ENCODE measurements at regions not wholly inside any gene's neighbourhood (a gene's known extent, or its start where the extent isn't known, plus 50 kb on each side); places are given as distances from the start of the nearest gene placed in this dataset.

DNA sequence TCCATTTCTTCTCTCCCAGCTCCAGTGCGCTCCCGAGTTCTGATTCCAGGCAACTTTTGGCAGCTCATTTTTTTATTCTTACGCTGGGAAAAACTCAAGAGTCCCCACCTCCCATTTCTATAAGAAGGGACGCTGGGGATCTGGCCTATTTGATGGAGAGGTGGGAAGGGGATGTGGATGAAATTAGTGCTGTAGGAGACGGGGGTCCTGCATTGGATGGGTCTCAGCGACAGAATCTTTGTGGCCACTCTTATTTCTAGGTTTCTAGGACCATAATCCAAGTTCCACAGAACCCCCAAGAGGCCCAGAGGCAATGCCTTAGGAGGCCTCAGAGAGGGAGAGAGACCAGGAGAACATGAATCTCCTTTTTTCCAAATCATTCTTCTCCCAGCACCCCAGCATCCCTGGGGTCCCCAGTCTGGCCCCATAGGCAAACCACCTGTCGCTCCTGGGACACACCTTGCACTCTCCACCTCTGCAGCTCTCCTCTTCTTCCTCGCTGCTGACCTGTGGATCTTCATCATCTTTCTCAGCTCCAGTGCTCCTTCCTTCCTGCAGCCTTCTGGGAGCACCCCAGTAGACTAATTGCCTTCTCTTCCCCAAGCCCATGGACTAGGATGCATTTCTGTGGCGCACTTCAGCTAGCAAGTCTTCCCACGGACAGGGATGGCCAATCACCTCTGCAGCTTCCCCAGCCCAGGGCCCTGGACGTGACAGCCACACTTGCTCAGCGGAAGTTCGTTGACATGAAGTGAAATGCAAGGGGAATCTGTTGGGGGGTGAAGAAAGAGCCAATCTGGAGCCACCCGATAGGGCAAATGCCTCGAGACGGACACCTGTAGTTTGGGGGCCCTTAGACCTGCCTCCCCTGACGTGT lies 100.1 kb upstream of the ALDH1A3 start:
- Mint-ChIP-seq H3K27ac (ENCODE audit: low read depth) (no peak overlapping the region), H3K36me3 (ENCODE audit: insufficient read depth) (no peaks in the 10 kb centered on the region), H3K9me3 (no peaks in the 10 kb centered on the region), H3K4me3 (no peak overlapping the region), H3K27me3 (peaks cover 19% of the 10 kb centered on the region), H3K4me1 (no peaks in the 10 kb centered on the region)
- ATAC-seq (replicated peaks; ENCODE audit: extremely low read depth, poor library complexity, severe bottlenecking), result no peak
- no peak for DNase-seq (ENCODE audit: low spot score in 2 of 2)

DNA sequence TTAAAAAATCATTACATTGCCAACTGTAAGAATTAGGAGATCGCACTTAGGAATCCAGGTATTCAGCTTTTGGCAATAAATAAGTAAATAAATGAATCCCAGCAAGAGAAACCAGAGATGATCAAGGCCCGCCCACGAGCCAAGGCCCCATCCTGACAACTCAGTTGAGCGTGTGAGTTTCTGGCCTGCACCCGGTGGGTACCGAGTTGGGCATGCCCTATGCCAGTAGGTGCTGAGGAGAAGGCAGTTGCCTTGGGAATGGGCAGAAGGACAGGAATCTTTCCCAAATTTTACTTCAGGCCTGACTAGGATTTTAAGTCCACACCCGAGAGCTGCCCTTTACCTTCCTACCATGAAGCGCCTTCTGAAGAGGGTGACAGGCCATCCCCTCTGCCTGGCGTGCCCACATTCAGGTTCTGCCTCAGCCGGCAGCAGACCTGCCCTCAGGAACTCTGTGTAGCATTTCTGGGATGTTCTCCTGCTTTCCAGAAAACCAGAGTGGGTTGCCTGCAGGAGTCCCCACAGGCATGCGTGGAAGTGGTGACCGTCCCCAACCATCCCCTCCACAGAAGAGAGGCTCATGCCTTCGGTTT lies 99.3 kb upstream of the ALDH1A3 start:
- Mint-ChIP-seq H3K27me3 (peaks cover 19% of the 10 kb centered on the region), H3K4me1 (no peaks in the 10 kb centered on the region), H3K4me3 (no peak overlapping the region), H3K9me3 (no peaks in the 10 kb centered on the region), H3K36me3 (ENCODE audit: insufficient read depth) (no peaks in the 10 kb centered on the region), H3K27ac (ENCODE audit: low read depth) (no peak overlapping the region)
- DNase-seq (ENCODE audit: low spot score in 2 of 2) (peak; percentile 4), ATAC-seq (replicated peaks; ENCODE audit: extremely low read depth, poor library complexity, severe bottlenecking) (no peak)

DNA sequence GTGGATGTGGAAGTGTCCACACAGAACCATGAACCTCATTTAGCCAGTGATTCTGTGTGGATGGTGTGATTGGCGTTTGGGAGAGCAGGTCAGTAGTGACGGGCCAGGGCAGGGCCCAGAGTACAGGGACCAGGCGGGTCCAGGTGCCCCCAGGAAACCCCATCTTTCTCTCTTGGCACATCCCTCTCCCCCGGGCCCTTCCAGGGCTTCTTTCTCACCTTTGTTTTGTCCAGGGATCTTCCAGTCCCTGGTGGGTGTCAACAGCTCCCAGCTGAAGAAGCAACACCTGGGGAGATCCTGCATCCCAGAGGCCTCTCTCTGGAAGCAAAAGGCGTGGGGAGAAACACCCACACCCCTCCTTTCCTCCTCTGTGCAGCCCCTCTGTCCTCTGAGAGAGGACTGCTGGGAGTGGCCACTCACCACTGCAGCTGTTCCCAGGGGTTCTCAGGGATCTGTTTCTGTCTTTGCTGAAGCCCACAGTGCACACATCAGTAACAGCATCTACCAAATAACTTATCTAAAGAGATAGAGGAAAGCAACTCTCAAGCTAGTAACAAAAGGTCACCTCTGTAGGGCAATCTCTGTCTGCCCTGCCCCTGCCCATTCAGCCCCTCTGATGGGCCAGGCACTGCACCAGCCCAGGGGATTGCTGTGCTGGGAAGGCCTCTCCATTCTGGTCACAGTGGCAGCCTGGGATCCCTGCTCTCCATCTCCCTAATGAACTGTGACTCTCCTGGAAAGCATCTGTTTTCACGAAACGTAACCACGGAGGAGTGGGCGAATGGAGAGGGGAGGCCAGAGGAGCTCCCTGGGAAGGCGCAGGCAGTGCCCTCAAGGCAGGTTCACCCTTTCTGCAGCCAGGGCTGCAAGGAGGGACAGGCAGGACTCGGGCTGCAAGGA lies 98.3 kb upstream of the ALDH1A3 start:
- Mint-ChIP-seq H3K4me1 (no peaks in the 10 kb centered on the region), H3K9me3 (no peaks in the 10 kb centered on the region), H3K4me3 (no peak overlapping the region), H3K36me3 (ENCODE audit: insufficient read depth) (no peaks in the 10 kb centered on the region), H3K27ac (ENCODE audit: low read depth) (no peak overlapping the region), H3K27me3 (peaks cover 19% of the 10 kb centered on the region)
- DNase-seq (ENCODE audit: low spot score in 2 of 2) (peak; percentile 2 to 5), ATAC-seq (replicated peaks; ENCODE audit: extremely low read depth, poor library complexity, severe bottlenecking) (no peak)

DNA sequence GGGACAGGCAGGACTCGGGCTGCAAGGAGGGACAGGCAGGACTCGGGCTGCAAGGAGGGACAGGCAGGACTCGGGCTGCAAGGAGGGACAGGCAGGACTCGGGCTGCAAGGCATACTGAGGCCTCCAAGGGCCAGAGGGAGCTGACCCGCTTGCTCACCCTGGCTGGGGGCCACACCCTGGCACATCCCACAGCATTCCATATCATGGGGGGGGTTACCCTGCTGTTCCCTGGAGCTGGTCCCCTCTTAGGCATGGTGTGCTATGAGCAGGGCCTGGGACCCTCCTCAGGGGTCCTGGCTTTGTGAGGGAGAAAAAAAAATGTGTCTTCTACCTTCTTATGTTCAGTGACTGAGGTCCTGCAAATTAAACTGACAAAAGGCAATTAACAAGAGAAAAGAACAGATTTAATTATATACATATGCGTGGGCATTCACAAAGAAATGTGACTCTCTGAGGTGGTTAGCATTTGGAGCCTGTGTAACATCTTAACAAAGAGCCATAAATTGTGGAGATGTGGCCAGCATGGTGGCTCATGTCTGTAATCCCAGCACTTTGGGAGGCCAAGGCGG lies 97.6 kb upstream of the ALDH1A3 start:
- H3K36me3 Mint-ChIP-seq (ENCODE audit: insufficient read depth), result no peaks in the 10 kb centered on the region
- no peak overlapping the region for H3K4me3 Mint-ChIP-seq
- no peaks in the 10 kb centered on the region for H3K4me1 Mint-ChIP-seq
- peaks cover 19% of the 10 kb centered on the region for H3K27me3 Mint-ChIP-seq
- no peaks in the 10 kb centered on the region for H3K9me3 Mint-ChIP-seq
- H3K27ac Mint-ChIP-seq (ENCODE audit: low read depth), result no peak overlapping the region
- ATAC-seq (replicated peaks; ENCODE audit: extremely low read depth, poor library complexity, severe bottlenecking) (no peak), DNase-seq (ENCODE audit: low spot score in 2 of 2) (peak in 1 of 2 donors; percentile 2)

DNA sequence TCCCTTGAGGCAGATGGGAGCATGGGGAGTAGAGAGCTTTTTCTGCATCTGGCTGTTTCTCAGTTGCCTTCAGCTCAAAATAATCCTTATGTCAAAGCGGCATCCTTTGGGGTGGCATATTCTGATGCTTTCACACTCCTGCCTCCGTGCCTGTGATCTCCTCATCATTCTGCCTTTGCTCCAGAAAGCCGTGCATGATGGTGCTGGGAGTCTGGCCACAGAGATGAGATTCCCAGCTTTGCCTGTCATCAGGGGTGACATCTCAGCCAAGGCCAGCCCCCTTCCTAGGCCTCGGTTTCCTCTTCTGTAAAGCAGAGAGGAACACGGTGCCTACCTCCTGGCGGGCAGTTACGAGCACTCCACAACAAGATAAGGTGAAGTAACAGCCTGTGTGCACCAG lies 96.3 kb upstream of the ALDH1A3 start:
- Mint-ChIP-seq H3K4me1 (no peaks in the 10 kb centered on the region), H3K27me3 (peaks cover 19% of the 10 kb centered on the region), H3K27ac (ENCODE audit: low read depth) (no peak overlapping the region), H3K36me3 (ENCODE audit: insufficient read depth) (no peaks in the 10 kb centered on the region), H3K9me3 (no peaks in the 10 kb centered on the region), H3K4me3 (no peak overlapping the region)
- DNase-seq (ENCODE audit: low spot score in 2 of 2) (no peak), ATAC-seq (replicated peaks; ENCODE audit: extremely low read depth, poor library complexity, severe bottlenecking) (no peak)

DNA sequence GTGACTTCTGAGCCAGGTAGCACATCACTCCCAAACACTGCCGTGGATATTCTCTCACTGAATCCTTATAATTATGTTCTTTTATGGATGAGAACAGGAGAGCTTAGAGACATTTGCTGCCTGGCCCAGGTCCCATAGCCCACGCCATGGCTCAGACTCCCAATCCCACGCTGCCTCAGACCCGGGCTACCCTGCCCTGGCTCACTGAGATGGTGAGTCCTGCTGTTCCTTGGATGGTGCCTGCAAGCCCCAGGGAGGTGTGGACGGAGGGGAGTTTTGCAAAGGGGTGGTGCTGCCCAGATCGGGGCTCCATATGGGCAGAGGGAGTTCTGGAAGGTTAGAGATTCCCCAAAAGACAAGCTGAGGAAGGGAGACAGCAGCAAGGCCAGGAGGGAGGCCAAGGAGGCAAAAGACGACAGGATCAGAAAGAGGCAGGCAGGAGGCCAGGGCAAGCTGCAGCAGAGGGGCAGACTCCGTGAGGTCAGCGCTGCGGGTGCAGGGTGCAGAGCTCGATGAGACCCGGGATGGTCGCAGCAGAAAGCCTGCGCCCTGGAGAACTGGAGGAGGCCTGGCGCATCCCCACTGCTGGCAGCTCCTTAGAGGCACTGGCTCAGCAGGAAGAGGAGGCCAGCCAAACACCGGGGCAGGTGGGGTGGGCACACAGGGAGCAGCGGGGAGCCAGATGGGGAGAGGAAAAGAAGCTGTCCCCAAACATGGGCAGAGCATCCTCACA lies 95.7 kb upstream of the ALDH1A3 start:
- no peak overlapping the region for H3K27ac Mint-ChIP-seq (ENCODE audit: low read depth)
- ATAC-seq (replicated peaks; ENCODE audit: extremely low read depth, poor library complexity, severe bottlenecking), result no peak
- no peak for DNase-seq (ENCODE audit: low spot score in 2 of 2)

DNA sequence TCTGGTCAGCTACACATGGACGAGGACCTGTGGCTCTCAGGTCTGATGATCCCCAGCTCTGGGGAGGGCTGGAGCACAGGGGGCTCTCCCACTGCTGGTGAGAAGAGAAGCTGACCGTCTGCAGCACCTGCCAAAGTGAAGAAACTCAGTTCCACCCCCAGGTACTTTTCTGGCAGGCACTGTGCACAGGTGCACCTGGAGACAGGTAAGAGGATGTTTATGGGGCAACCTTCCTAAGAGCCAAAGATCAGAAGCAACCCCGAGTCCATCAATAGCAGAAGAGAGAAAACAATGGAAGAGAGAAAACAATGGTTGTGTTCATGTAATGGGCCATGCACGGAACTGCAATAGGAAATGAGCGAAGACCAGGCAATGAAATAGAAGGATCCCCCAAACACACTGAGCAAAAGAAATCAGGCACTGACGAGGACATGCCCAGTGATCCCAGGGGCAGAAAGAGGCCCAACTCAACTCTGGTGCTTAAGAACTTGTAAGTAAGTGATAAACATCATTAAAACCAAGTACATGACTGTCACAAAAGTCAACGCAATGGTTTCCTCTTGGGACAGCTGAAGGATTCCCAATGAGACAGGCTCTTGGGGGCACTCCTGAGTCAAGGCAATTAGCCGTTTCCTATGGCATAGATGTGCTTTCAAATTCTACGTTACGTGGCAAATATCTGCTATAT lies 95.0 kb upstream of the ALDH1A3 start:
- ATAC-seq (replicated peaks; ENCODE audit: extremely low read depth, poor library complexity, severe bottlenecking) (no peak), DNase-seq (ENCODE audit: low spot score in 2 of 2) (no peak)
- Mint-ChIP-seq H3K27ac (ENCODE audit: low read depth) (no peak overlapping the region), H3K4me3 (no peak overlapping the region), H3K27me3 (peaks cover 16% of the 10 kb centered on the region), H3K9me3 (no peaks in the 10 kb centered on the region), H3K4me1 (no peaks in the 10 kb centered on the region), H3K36me3 (ENCODE audit: insufficient read depth) (no peaks in the 10 kb centered on the region)

More for the DNA sequence above, 95.7 kb upstream of the ALDH1A3 start:
- no peak overlapping the region for H3K4me3 Mint-ChIP-seq
- no peaks in the 10 kb centered on the region for H3K36me3 Mint-ChIP-seq (ENCODE audit: insufficient read depth)
- no peaks in the 10 kb centered on the region for H3K4me1 Mint-ChIP-seq
- H3K27me3 Mint-ChIP-seq, result peaks cover 19% of the 10 kb centered on the region
- no peaks in the 10 kb centered on the region for H3K9me3 Mint-ChIP-seq

DNA sequence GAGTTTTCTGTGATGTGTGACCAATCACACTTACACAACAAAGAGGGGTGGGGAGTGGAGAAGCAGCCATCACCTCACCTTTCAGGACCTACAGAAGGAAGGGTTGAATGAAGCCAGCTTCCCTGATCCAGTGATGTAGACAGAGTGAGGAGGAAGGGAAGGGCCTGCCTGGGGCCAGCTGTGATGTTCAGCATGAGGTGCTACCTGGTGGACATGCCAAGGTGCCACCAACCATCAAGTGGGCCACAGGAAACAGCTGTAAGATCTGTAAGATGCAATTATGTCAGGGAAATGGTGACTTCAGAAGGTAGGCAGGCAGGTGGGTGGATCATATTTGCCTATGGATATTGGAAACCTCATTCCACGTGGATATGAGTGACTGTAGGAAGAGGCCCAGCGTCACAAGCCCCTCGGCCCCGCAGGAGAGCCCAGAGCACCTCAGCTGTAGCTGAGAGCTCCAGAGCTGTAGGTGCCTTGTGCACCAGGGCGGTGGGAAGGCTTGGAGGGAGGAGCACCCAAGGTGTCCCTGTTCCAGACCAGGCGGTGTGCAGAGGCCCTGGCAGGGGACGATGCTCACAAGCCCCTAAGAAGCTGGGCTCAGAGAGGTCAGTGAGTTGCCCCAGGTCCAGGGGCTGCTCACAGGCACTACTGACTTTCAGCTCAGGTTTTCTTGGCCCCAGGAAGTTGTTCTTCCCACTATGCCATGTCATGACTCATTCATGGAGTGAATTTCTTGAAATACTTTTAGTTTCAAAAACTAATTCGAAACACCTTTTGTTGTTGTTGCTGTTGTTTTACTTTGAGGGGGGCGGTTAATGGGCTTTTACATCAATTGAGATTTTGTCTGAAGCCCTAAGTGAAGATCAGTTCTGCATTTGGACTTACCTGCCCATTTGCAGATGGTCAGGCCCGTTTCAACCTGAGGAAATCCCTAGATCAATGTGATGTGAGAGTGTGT lies 94.2 kb upstream of the ALDH1A3 start:
- DNase-seq (ENCODE audit: low spot score in 2 of 2) (no peak), ATAC-seq (replicated peaks; ENCODE audit: extremely low read depth, poor library complexity, severe bottlenecking) (no peak)
- Mint-ChIP-seq H3K27me3 (peaks cover 10% of the 10 kb centered on the region), H3K4me1 (no peaks in the 10 kb centered on the region), H3K27ac (ENCODE audit: low read depth) (no peak overlapping the region), H3K36me3 (ENCODE audit: insufficient read depth) (no peaks in the 10 kb centered on the region), H3K9me3 (no peaks in the 10 kb centered on the region), H3K4me3 (no peak overlapping the region)

DNA sequence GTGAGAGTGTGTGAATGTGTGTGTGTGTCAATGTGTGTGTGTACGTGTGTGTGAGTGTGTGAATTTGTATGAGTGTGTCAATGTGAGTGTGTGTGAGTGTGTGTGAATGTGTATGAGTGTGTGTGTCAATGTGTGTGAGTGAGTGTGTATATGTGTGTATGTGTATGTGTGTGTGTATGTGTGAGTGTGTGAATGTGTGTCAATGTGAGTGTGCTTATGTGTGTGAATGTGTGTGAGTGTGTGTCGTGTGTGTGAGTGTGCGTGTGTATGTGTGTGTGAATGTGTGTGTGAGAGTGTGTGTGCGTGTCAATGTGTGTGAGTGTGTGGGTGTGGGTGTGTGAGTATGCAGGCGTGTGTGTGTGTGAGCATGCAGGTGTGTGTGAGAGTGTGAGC lies 93.5 kb upstream of the ALDH1A3 start:
- ATAC-seq (replicated peaks; ENCODE audit: extremely low read depth, poor library complexity, severe bottlenecking) (no peak), DNase-seq (ENCODE audit: low spot score in 2 of 2) (no peak)
- Mint-ChIP-seq H3K4me1 (no peaks in the 10 kb centered on the region), H3K36me3 (ENCODE audit: insufficient read depth) (no peaks in the 10 kb centered on the region), H3K9me3 (no peaks in the 10 kb centered on the region), H3K27ac (ENCODE audit: low read depth) (no peak overlapping the region), H3K4me3 (no peak overlapping the region), H3K27me3 (peaks cover 10% of the 10 kb centered on the region)

DNA sequence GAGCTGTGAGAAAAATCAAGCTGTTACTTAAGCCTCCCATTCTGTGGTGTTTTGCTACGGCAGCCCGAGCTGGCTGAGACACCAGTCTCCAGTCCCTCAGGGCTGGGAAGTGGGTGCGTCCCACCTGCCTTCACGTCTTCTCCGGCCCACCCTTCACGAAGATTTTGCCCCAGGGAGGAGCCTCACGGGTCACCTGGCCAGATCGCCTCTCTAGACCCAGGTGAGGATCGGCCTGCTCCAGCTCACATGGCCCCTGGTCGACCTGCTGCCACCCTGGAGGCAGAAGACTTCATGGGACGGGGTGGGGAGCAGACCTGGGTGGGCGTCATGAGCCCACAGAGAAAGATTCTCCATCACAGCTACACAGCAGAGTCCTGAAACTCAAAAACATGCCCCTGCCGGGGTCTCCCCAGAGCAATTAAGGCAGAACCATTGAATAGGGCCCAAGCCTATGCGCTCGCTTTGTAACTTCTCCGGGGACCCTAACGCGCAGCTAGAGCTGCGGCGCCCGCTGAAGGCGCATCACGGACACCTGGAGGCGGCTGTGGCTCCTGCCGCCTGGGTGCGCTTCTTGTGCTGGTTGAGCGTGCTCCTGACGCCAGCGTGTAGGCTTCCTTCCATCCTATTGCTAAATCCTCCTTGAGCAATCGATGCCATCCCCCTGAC lies 92.6 kb upstream of the ALDH1A3 start:
- no peak overlapping the region for H3K27ac Mint-ChIP-seq (ENCODE audit: low read depth)
- DNase-seq (ENCODE audit: low spot score in 2 of 2), result no peak
- no peaks in the 10 kb centered on the region for H3K36me3 Mint-ChIP-seq (ENCODE audit: insufficient read depth)
- ATAC-seq (replicated peaks; ENCODE audit: extremely low read depth, poor library complexity, severe bottlenecking), result no peak
- H3K9me3 Mint-ChIP-seq, result no peaks in the 10 kb centered on the region
- no peaks in the 10 kb centered on the region for H3K4me1 Mint-ChIP-seq
- peaks cover 9% of the 10 kb centered on the region for H3K27me3 Mint-ChIP-seq
- H3K4me3 Mint-ChIP-seq, result no peak overlapping the region

All from central memory CD8-positive, alpha-beta T cell (primary cell).